CD4-positive, alpha-beta T cell treated with Interleukin-15 for 4 hours (primary cell): ENCODE measurements at regions not wholly inside any gene's neighbourhood (a gene's known extent, or its start where the extent isn't known, plus 50 kb on each side); places are given as distances from the start of the nearest gene placed in this dataset.
"Not testable (repeated sequence)": the region's sequence is repeated elsewhere in the genome, so short reads cannot be mapped to it uniquely, and the experiment has no call there.

ENCODE experiments used
- DNase-seq: peaks from one replicate; pipeline ENCODE4 v3.0.0-alpha.2; 2020; ENCODE audit warnings: low spot score

DNA sequence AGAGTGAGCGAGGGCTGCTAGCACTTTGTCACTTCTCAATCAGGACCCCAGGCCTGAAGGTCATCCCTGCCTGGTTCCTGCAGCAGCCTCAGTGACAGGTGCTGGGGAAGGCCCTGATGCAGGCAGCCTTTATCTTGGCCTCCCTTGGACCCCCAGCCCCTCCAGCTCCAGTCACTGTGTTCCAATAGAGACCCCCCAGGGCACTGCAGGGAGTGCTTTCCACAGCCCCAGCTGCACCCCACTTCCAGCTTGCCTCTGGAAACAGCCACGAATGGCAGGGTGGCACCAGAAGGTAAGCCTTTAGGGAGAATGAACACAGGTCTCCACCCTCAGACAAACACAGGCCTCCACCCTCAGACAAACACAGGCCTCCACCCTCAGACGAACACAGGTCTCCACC is 241.6 kb upstream of the SGCG start:
- no peak for DNase-seq

DNA sequence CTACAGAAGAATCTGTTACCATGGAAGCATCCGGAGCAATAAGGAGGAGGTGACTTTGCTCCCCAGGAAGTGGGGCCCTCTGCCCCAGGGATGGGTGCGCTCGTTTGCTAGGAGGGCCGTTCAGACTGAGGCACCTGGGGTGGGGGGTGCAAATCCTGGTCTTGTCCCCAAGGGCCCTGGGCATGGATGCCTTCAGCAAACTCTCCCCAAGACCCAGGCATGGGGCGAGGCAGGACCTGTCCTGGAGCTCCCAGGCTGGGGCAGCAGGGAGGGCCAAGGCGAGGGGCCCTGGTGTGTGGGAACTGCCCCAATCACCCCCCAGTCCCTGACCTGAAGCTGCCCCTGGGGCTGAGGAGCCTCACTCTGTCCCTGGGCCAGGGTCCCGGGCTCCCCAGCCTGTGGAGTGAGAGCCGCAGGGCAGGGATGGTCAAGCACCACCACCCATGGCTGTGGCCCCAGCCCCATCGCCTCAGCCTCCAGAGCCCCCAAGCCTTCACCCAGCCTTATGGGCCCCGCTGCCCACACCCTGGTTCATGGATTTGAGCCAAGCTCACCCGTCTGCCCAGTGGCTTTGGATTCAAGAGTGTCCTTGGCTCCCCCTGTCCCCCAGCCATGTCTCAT is 240.6 kb upstream of the SGCG start:
- no peak for DNase-seq

DNA sequence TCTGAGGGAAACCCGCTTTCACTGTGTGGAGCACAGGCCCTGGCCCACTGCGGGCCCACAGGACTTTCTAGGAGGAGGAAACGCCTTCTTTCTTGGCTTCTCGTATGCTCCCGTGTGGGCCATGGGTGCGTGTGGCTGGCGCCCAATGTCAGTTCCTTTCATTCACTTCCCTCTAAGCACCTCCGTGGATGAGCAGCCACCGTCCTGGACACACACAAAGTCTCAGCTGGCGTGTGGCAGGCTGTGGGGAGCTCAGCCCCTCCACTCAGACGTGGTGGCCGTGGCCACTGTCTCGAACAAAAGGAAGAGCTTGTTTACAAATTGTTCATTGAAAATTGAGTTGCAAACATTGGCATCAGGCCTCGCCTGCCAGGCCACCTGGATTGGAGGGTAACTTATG is 240.0 kb upstream of the SGCG start:
- no peak for DNase-seq

DNA sequence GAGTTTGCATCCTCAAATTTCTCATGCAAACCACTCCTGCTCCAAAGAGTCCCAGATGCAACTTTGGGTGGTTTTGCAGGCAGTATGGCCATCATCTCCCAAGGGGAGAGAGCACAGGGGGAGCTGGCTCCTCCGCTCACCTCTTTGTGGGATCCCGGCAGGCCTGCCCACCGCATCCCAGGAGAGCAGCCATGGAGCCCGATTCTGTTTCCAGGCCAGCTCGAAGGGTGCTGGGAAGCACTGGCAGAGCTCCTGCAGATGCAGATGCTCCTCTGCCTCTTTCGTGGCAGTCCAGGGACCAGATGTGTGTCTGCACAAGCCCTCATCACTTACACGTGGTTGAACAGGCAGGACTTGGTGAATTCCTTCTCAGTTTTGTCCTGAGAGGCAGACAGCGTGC is 239.3 kb upstream of the SGCG start:
- DNase-seq = not testable (repeated sequence)

DNA sequence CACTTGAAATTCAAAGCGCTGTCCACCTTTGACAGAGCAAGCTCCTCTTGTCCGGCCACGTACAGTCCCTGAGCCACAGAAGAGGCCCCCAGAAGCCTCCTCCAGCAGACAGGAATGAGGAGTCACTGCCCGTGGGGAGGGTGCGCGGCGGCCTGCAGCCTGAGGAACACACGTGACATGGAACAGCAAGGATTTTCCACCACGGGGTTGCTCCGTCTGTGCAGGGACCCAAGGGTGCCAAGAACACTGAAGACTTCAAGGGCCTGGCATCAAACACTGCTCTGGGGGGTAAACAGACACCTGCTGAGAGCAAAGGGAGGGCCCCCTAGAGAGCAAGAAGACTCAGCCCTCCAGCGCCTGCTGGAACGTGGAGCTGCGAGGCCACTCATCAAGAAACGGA is 237.9 kb upstream of the SGCG start:
- DNase-seq = not testable (repeated sequence)

DNA sequence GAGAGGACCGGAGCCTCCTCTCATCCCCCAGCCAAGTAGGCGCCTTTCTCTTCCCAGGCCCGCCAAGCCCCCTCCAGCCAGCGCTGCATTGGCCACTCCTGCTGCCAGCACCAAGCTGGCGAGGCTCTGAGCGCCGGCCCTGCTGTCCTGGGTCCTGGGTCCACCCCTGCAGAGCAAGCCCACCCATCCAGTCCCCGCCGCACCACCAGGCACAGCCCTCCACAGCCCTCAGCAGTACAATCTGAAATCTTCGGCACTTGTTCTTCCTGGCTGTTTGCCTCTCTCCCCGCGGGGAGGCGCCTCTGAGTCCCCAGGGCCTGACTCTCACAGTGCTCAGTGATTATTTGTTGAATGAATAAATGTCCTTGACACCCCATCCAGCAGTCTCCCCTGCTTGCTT is 236.4 kb upstream of the SGCG start:
- DNase-seq = no peak

DNA sequence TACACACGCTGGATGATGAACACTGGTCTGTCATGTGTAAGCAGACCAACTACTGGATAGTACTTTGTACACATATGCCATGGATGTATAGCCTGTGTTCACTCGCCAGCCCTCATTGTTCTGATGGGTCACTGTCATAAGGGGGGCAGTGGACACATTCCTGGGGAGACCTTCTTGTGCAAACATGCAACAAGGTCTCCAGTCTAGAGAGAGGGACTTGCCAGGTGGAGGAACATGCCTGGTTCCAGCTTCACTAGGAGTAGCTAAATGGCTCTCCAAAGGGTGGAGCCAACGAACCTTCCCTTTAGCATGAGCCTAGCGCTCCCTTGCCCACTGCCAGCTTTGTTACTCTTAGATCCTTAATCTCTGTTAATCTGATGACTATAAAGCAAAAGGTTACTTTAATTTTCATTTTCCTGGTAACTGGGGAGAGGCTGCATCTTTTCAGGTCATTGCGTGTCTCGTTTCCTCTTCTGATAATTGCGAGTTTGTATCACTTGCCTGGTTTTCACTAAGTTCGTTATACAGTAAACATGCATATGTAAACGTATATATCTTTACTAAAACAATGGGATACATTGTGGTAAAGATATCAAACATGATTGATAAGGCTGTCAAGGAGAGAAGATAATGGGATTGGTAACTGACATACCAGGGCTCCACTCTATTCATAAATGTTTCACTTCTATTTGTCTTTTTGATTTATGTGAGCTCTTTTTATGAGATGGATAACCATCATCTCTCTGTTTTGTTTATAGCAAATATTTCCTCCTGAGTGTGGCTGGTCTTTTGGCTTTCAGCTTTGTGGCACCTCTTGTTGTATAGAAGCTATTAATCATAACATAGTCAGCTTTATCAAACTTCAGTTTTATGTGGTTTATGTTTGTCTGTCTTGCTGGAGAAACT is 235.2 kb upstream of the SGCG start:
- no peak for DNase-seq

DNA sequence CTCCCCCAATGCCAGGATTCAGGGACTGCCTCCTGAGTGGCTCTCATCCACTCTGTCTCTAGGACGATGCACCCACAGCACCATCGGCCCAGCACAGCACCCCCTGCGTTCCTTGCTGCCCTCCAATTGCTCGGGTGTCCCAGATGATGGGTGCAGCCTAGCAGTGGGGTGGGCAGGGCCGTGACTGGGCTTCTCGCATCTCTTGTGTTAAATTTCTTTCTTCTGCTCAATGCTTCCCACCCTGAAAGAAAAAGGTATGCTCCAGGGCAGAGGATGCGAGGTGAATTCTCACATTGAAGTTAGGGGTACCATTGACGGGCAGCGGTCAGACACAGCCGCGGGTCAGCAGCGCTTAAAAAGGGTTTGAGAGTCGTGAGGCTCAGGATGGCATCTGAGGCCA is 232.4 kb upstream of the SGCG start:
- no peak for DNase-seq

DNA sequence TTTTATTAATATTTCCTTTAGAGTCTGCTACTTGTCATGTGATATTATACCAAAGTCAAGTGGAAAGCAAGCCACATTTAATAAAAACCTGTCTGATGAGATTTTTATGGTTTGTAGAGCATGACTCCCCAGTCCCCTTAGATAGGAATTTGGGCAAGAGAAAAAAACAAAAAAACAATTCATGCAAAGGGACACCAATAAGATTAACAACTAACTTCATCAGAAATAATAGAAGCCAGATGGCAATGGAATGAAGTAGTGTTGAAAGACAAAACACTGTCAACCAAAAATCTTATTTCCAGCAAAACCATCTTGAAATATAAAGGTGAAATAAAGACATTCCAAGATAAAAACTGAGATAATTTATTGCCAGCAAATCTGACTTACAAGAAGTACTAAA is 228.8 kb upstream of the SGCG start:
- DNase-seq = not testable (repeated sequence)

DNA sequence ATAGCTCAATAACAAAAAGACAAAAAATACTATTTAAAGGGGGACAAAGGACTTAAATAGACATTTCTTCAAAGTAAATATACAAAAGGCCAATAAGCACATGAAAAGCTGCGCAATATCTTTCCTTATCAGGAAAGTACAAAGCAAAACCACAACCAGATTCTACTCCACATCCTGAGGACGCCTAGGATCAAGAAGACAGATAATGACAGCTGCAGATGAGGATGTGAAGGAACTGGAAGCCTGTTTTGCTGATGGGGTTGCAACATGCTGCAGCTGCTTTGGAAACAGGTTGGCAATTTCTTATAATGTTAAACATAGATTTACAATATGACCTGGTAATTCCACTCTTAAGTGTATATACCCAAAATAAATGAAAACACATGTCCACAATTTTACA is 225.6 kb upstream of the SGCG start:
- DNase-seq = not testable (repeated sequence)

DNA sequence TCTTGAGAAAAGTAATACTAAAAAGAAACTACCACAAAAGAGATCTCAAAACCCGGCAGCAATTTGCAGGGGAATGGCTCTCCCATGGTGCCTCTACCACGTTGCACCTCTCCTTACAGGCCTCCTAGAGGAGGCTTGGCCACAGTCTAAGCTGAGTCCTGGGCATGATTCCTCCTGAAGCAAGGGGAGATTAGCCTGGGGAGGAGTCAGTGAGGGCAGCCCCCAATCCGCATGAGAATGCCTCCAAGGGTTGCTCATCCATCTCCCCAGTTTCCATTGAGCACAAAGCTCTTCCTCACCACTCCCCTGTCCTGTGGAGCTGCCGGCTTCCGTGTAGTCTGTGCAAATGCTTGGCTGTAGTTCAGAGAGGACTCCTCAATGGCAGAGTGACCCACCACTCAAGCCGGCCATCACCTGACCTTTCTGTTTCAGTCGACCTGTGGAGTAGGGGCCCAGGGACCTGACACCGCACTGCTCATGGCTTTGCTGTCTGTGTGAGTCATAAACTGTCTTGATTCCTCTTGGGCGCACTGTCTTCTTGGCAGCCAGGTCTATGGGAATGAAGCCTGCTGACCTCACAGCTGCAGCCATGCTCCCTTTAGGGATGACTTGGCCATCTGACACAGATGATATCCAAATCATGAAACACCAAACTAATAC is 224.2 kb upstream of the SGCG start:
- DNase-seq = not testable (repeated sequence)

DNA sequence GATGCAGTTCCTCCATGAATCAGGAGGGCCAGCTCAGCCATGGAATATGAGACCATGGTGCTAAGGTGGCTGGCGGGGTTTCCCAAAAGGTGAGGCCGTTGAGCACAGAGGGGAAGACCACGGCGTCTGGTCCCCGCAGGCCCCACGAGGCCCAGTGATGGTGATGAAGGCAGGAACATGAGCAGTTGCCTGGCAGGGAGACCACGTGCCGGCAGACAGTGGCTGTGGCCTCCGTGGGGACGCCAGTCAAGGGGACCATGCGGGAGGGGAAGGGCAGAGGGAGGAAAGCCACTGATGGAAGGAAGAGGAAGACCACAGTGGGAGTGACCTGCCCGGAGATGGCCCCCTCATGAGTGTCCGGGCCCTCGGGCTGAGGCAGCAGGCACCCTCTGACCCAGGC is 220.9 kb upstream of the SGCG start:
- not testable (repeated sequence) for DNase-seq

DNA sequence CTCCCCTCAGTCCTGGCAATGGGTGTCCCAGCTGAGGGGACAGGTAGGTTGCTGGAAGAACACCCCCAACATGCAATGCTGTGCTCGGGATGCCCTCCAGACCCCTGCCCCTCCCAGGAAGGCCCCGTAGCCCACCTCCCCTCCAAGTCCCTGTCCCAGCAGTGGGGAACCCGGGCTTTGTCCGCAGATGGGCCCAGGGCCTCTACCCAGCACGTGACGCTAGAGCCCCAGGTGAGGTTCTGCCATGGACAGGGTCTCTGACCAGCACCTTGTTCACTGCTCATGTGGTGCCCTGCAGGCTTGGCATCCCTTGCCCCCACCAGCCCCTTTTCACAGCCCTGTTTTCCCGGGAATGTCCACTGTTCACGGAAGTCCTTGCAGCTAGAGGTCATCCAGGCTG is 220.0 kb upstream of the SGCG start:
- no peak for DNase-seq

DNA sequence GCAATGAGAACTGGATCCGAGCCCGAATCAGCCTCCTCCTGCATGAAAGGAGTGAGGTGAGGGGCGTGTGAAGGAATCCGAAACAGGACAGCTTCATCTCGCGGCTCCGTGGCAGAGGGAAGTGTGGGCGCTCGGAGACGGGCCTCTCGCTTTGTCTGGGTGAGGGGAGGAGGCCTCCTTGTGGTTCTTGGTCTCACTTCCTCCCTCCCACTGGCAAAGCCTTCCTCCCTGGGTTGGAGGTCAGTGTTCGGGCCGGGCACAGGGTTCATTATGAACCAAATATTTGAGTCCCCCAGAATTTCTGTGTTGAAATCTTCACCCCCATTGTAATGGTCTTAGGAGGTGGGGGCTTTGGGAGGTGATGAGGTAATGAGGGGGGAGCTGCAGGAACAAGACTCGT is 219.4 kb upstream of the SGCG start:
- not testable (repeated sequence) for DNase-seq

DNA sequence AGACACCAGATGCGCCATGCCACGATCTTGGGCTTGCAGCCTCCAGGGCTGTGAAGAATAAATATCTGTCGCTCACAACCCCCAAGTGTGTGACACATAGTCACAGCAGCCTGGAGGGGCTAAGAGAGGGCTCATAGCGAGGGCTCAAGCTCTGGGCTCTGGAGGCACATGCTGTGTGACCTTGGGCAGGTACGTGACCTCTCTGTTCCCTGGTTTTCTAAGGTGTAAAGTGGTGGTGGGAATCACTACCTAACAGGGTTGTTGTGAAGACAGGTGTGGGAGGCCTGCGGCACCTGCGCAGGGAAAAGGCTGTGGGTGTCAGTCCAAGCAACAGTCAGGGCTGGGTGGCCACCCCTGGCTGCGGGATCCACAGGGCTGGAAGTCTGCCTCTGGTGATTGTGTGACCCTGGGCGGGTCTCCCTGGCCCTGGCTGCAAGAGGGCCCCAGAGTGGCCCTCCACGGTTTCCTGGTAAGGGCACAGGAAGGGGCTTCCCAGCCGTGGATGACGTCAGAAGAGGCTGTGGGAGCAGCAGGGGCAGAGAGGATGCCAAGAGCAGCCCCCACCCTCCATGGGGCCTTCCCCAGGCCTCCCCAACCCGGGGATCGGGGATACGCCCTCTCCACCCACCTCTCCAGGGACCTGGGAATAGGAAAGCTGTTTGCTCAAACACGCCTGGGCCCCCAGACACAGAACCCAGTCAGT is 218.8 kb upstream of the SGCG start:
- no peak for DNase-seq

DNA sequence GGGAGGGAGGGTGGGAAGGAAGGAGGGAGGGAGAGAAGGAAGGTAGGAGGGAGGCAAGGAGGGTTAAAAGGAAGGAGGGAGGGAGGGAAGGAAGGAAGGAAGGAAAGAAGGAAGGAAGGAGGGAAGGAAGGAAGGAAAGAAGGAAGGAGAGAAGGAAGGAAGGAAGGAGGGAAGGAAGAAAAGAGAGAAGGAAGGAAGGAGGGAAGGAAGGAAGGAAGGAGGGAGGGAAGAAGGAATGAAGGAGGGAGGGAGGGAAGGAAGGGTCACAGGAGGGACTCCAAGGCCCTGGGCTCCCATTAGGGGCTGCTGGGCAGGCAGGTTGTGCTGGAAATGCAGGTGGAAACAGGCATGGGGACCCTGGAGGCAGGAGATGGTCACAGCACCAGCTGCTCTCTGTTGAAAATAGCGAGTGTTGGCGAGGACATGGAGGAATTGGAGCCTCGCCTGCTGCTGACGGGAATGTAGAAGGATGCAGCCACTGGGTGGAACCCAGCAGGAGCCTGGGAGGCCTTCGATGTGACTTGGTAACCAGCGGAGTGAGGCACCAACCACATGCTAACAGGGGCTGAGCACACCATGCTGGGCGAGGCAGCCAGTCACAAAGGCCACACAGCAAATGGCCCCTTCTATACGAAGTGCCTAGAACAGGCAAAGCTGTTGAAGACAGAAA is 217.3 kb upstream of the SGCG start:
- not testable (repeated sequence) for DNase-seq

DNA sequence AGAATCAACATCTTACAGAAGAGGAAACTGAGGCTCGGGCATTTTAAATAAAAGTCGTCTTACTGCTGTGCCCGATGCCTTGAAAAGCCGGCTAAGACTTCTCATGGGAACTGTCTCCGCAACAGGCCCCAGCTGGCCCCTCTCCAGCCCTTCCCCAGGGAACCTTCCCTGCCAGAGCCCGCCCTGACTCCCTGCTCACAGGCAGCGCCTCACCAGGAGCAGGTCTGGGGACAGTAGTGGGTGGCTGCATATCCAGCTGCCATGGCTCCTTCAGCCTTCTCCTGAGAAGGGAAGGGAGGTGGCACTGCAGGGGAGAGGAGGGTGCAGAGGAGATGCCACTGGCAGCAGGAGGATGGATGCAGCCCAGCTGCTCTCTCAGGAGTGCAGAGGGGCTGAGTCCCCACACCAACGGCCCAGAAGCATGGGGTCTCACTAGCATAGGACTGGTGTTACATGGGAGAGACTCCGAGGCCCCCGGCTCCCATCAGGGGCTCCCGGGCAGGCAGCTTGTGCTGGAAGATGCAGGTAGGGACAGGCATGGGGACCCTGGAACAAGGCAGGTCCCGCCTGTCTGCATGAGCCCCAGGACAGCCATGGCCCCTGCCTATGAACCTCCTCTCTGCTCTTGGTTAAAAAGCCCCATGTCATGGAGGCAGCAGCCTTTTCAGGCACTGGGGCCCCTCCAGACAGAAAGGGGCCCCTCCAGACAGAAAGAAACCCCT is 216.4 kb upstream of the SGCG start:
- no peak for DNase-seq

DNA sequence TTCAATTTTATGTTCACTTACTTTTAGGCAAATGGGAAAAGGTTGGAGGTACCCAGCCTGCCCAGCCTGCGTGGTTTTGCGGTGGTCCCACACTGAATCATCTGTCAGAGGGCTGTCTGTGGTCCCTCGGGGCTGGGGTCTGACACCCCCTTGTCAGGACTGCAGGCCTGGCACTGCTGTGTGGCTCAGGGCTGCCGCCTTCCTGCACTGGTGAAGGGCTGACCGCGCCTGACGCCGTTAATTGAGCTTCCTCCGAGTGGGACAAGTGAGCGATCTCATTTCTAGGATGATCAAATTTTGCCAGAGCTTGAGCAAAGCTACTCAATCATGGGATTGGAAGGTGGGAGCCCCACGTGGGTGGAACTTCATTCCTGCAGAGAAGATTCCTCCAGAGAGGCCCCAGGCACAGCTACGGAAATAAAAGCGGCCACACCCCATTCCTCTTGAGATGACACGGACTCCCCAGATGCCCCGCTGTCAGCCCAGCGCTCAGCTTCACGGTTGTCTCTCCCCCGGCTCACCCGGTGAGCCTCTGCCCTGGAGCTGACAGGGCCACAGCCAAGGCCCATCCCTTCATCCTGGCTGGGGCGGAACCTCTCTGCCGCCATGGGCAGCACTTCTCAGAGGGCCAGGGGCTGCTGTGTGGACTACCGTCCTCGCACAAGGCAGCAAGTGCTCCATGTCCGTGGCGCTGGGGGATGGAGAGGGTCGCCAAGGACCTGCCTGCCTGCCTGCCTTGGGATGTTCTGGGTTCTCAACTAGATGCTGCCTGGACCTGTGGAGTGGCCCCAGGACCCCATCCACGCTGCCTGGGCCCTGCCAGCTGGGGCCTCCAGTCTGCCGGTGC is 215.5 kb upstream of the SGCG start:
- not testable (repeated sequence) for DNase-seq

DNA sequence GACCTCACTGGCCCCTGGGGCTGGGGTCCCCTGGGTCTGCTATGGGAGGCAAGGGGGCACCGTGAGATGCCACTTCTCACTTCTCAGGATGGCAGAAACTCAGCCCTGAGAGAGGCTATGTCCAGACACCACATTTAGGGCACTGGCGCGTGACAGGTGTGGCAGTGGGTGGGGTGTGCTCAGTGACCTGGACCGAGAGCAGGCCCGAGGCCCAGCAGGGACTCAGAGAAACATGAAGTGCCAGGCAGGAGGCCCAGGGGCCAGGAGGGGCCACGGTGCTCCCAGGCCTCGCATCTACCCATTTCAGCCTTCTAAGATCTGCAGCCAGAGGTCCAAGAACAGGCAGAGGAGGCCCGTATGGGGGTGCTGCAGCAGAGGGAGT is 214.9 kb upstream of the SGCG start:
- not testable (repeated sequence) for DNase-seq

DNA sequence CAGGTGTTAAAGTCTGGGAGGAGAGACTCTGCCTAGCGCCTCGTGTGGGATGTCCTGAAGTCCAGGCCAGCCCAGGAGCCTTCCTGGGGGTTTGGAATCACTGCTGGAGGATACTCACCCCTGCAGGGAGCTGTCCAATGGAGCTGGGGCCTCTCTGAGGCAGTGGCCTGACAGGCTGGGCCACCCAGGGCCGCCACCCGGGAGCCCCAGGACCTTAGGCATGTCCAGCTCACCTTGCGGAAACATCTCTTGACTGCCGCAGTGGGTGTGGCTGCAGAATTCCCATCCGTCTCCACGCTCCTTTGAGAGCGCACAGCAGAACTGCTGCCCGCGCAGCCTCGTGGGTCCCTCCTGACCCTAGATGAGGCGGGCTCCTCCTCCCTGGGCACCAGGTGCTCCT is 214.0 kb upstream of the SGCG start:
- not testable (repeated sequence) for DNase-seq
